Right atrium auricular region (tissue), 2 donors: ENCODE measurements at regions not wholly inside any gene's neighbourhood (a gene's known extent, or its start where the extent isn't known, plus 50 kb on each side); places are given as distances from the start of the nearest gene placed in this dataset.

Source experiments
- DNase-seq: peaks from one replicate; pipeline ENCODE4 v3.0.0-alpha.2; 2019; ENCODE audit warnings: low spot score
- H3K27ac ChIP-seq, 2 donors: fragments of 200-600 bp; sonication (generic); 1 replicate in 1 of 2; 2 replicates in 1 of 2; pipeline ENCODE4 v1.5.1; 2016 to 2019
- H3K27me3 ChIP-seq, 2 donors: fragments of 200-600 bp; sonication (generic); one replicate each; pipeline versions ENCODE4 v1.5.1 to v1.6.0; 2017 to 2019
- H3K36me3 ChIP-seq: fragments of 200-600 bp; sonication (generic); one replicate; pipeline ENCODE4 v1.5.1; 2016
- H3K4me1 ChIP-seq, 2 donors: fragments of 200-600 bp; sonication (generic); one replicate each; pipeline versions ENCODE4 v1.5.1 to v1.6.0; 2017 to 2019
- H3K4me3 ChIP-seq, 2 donors: fragments of 200-600 bp; sonication (generic); 1 replicate in 1 of 2; 2 replicates in 1 of 2; pipeline ENCODE4 v1.5.1; 2017 to 2019; ENCODE audit warnings: mild to moderate bottlenecking in 1 of 2, moderate library complexity in 1 of 2
- H3K9me3 ChIP-seq, 2 donors: fragments of 200-600 bp; sonication (generic); one replicate each; pipeline ENCODE4 v1.5.1; 2019
- CTCF ChIP-seq, 2 donors: fragments of 200-600 bp; sonication (generic); IDR thresholded peaks; one replicate each; pipeline ENCODE4 v1.5.1; 2019; ENCODE audit warnings: antibody characterized with exemption in 2 of 2

DNA sequence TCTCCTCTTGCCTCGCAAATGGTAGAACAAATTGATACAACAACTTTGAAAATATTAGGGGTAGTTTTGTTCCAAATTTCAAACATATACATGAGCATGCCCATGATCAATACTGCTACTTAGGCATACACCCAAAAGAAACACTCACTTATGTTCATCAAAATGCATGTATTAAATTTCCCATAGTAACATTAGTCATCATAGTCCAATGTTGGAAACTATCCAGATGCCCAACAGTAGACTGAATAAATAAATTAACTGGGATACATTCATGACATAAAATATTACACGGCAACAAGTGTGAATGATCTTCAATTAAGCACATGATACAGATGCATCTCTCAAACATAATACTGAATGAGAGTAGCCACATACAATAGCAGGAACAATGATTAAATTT, 391.6 kb downstream of the CDH11 start:
- Histone ChIP-seq H3K4me1 (no peaks in the 10 kb centered on the region), H3K9me3 (no peaks in the 10 kb centered on the region)
- DNase-seq = no peak

GRCh38 chr16:64724339-64724738, 397.5 kb downstream of the CDH11 start:
- Histone ChIP-seq H3K36me3 (no peaks in the 10 kb centered on the region), H3K27me3 (no peaks in the 10 kb centered on the region), H3K4me1 (no peaks in the 10 kb centered on the region), H3K4me3 (no peak overlapping the region), H3K27ac (no peak overlapping the region), H3K9me3 (no peaks in the 10 kb centered on the region)
- TF ChIP-seq CTCF (IDR thresholded peaks at IDR 0.05) = no peak
- no peak for DNase-seq

More for the DNA sequence above, 391.6 kb downstream of the CDH11 start:
- no peak overlapping the region for H3K4me3 ChIP-seq
- no peak for TF ChIP-seq CTCF (IDR thresholded peaks at IDR 0.05)
- no peaks in the 10 kb centered on the region for H3K27me3 ChIP-seq
- H3K27ac ChIP-seq = no peak overlapping the region
- no peaks in the 10 kb centered on the region for H3K36me3 ChIP-seq

GRCh38 chr16:64718486-64718885, 403.4 kb downstream of the CDH11 start:
- no peak for TF ChIP-seq CTCF (IDR thresholded peaks at IDR 0.05)
- no peaks in the 10 kb centered on the region for H3K4me1 ChIP-seq
- H3K27ac ChIP-seq = no peak overlapping the region
- H3K36me3 ChIP-seq = no peaks in the 10 kb centered on the region
- no peak overlapping the region for H3K4me3 ChIP-seq
- H3K9me3 ChIP-seq = no peaks in the 10 kb centered on the region
- H3K27me3 ChIP-seq = no peaks in the 10 kb centered on the region
- DNase-seq = no peak

- no peaks in the 10 kb centered on the region for H3K9me3 ChIP-seq
- H3K27me3 ChIP-seq = no peaks in the 10 kb centered on the region
- TF ChIP-seq CTCF (IDR thresholded peaks at IDR 0.05) = no peak
- no peak overlapping the region for H3K27ac ChIP-seq
- DNase-seq = no peak
- no peaks in the 10 kb centered on the region for H3K36me3 ChIP-seq
- H3K4me3 ChIP-seq = no peak overlapping the region
- no peaks in the 10 kb centered on the region for H3K4me1 ChIP-seq
Observed at GRCh38 chr16:64717871-64718270, 404.0 kb downstream of the CDH11 start.

DNA sequence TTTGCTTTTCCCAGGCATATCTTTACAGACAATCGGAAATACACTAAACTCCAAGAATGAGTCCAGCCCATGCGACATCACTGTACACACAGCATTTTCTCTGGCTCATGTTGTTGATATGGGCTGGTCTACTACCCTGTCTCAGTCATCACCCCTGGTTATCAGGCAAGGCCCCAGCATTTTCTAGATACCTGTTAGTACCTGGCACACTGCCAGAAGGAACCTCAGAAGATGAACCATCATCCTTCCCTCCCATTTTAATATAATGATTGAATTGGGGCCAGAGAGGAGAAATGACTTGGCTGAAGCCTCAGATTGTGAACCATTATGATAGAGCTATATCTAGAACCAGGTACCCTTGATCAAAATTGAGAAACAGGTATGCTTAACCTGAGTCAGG, 406.2 kb downstream of the CDH11 start:
- Histone ChIP-seq H3K9me3 (no peaks in the 10 kb centered on the region), H3K36me3 (no peaks in the 10 kb centered on the region), H3K27me3 (no peaks in the 10 kb centered on the region), H3K4me3 (no peak overlapping the region), H3K4me1 (no peaks in the 10 kb centered on the region), H3K27ac (no peak overlapping the region)
- no peak for TF ChIP-seq CTCF (IDR thresholded peaks at IDR 0.05)
- no peak for DNase-seq

- Histone ChIP-seq H3K4me3 (no peak overlapping the region), H3K9me3 (no peaks in the 10 kb centered on the region), H3K36me3 (no peaks in the 10 kb centered on the region), H3K27ac (no peak overlapping the region), H3K4me1 (no peaks in the 10 kb centered on the region), H3K27me3 (no peaks in the 10 kb centered on the region)
- no peak for DNase-seq
- TF ChIP-seq CTCF (IDR thresholded peaks at IDR 0.05) = no peak
Observed at GRCh38 chr16:64712026-64712425, 409.8 kb downstream of the CDH11 start.
